GM12878 (cell line): ENCODE measurements at regions not wholly inside any gene's neighbourhood (a gene's known extent, or its start where the extent isn't known, plus 50 kb on each side); places are given as distances from the start of the nearest gene placed in this dataset.

Experiments used
- ATAC-seq: fragments of 200-7000 bp; cut with Tn5 transposase; 3 replicates; pipeline ENCODE4 v1.9.1; 2020; ENCODE audit warnings: mild to moderate bottlenecking, moderate library complexity
- BruUV-seq: library from RNA; stranded (reverse); fragments of 400-500 nt; replicated peaks from 2 replicates; lab custom pipeline; 2021; lab: Mats Ljungman, UMichigan
- CTCF ChIA-PET: fragments of 300-600 bp; sonication (Branson Sonifier 250); formaldehyde crosslinking; extraction: SDS; loops from one replicate; lab custom pipeline; 2021; ENCODE audit warnings: inconsistent platforms; lab: Yijun Ruan, JAX
- POLR2A ChIA-PET: fragments of 350-600 bp; formaldehyde crosslinking; extraction: SDS; loops from one replicate; lab custom pipeline; 2021; ENCODE audit warnings: inconsistent platforms; lab: Charles Lee
- RAD21 ChIA-PET: fragments of 300-600 bp; sonication (Branson Sonifier 250); formaldehyde crosslinking; loops from one replicate; lab custom pipeline; 2023; ENCODE audit warnings: antibody characterized with exemption; ENCODE audit not compliant: unreplicated experiment; lab: Charles Lee
- SMC1A ChIA-PET: fragments of 300-600 bp; sonication (Branson Sonifier 250); formaldehyde crosslinking; loops from one replicate; lab custom pipeline; 2023; ENCODE audit not compliant: unreplicated experiment, uncharacterized antibody; lab: Charles Lee
- DNase-seq: peaks from one replicate; pipeline ENCODE4 v3.0.0-alpha.2; 2011; ENCODE audit warnings: low read depth, low spot score
- FAIRE-seq: peaks from 3 replicates; lab custom pipeline; 2011; peaks lifted over from hg19 to GRCh38; lab: Jason Lieb, UNC
- H2AFZ ChIP-seq: 2 replicates; pipeline ENCODE4 v1.6.0; 2011; ENCODE audit warnings: low read depth, low read length, control low read depth; ENCODE audit not compliant: control insufficient read depth
- H3K27ac ChIP-seq: 2 replicates; pipeline ENCODE4 v1.5.1; 2011; ENCODE audit warnings: control low read depth; ENCODE audit not compliant: control insufficient read depth, insufficient read depth
- H3K27me3 ChIP-seq, 2 experiments: replicated peaks in 1 of 2; 2 replicates each; pipeline versions ENCODE4 v1.6.0 to v1.6.1; 2011; ENCODE audit warnings: low read length in 1 of 2; ENCODE audit not compliant: control insufficient read depth in 2 of 2, insufficient read depth in 2 of 2
- H3K36me3 ChIP-seq, 2 experiments: 2 replicates each; pipeline ENCODE4 v1.5.1; 2011; ENCODE audit warnings: low read length in 1 of 2; ENCODE audit not compliant: control insufficient read depth in 2 of 2, insufficient read depth in 2 of 2
- H3K4me1 ChIP-seq: 2 replicates; pipeline ENCODE4 v1.6.1; 2011; ENCODE audit warnings: mild to moderate bottlenecking, low read length, moderate library complexity, mixed read lengths; ENCODE audit not compliant: control insufficient read depth, insufficient read depth
- H3K4me2 ChIP-seq: 2 replicates; pipeline ENCODE4 v1.6.0; 2011; ENCODE audit warnings: control low read depth; ENCODE audit not compliant: control insufficient read depth, insufficient read depth
- H3K4me3 ChIP-seq: fragments of 200-600 bp; sonication (generic); 2 replicates; pipeline ENCODE4 v1.5.1; 2016
- H3K79me2 ChIP-seq: 2 replicates; pipeline ENCODE4 v1.6.0; 2011; ENCODE audit warnings: low read length; ENCODE audit not compliant: control insufficient read depth, insufficient read depth
- H3K9ac ChIP-seq: 2 replicates; pipeline ENCODE4 v1.8.0; 2011; ENCODE audit warnings: low read length, control low read depth, mixed read lengths; ENCODE audit not compliant: control insufficient read depth, insufficient read depth
- H3K9me3 ChIP-seq: replicated peaks from 3 replicates; pipeline ENCODE4 v1.5.1; 2011; ENCODE audit warnings: mild to moderate bottlenecking, low read length; ENCODE audit not compliant: control insufficient read depth, insufficient read depth
- H4K20me1 ChIP-seq: 2 replicates; pipeline ENCODE4 v1.6.0; 2011; ENCODE audit not compliant: control insufficient read depth, insufficient read depth
- BMI1 ChIP-seq: fragments of 450-650 bp; IDR thresholded peaks from 2 replicates; pipeline ENCODE4 v1.6.1; 2016; ENCODE audit warnings: mild to moderate bottlenecking, moderate library complexity, borderline replicate concordance
- ELK1 ChIP-seq: IDR thresholded peaks from 2 replicates; pipeline ENCODE4 v1.6.1; 2012; ENCODE audit warnings: low read depth, low read length, improper control_type of control experiment
- GABPA ChIP-seq: IDR thresholded peaks from 2 replicates; pipeline ENCODE4 v1.6.1; 2014; ENCODE audit warnings: antibody characterized with exemption, low read depth, mild to moderate bottlenecking, inconsistent platforms
- JUNB ChIP-seq: IDR thresholded peaks from 2 replicates; pipeline ENCODE4 v1.6.1; 2016; ENCODE audit warnings: antibody characterized with exemption, mild to moderate bottlenecking
- KDM1A ChIP-seq: fragments of 200-600 bp; sonication (generic); IDR thresholded peaks from 2 replicates; pipeline ENCODE4 v1.6.1; 2016; ENCODE audit warnings: borderline replicate concordance
- NFIC ChIP-seq: IDR thresholded peaks from 2 replicates; pipeline ENCODE4 v1.6.1; 2012; ENCODE audit warnings: low read depth, mild to moderate bottlenecking, inconsistent platforms, low read length, moderate library complexity
- PAX5 ChIP-seq: IDR thresholded peaks from 2 replicates; pipeline ENCODE4 v1.6.1; 2011; ENCODE audit warnings: low read depth, low read length, borderline replicate concordance
- RELB ChIP-seq: fragments of 450-650 bp; IDR thresholded peaks from 2 replicates; pipeline ENCODE4 v1.6.1; 2017; ENCODE audit warnings: low read depth, mild to moderate bottlenecking, moderate library complexity
- RUNX3 ChIP-seq: IDR thresholded peaks from 2 replicates; pipeline ENCODE4 v1.6.1; 2012; ENCODE audit warnings: low read length, inconsistent platforms
- SUPT20H ChIP-seq: IDR thresholded peaks from 2 replicates; pipeline ENCODE4 v1.6.1; 2011; ENCODE audit warnings: low read depth, mild to moderate bottlenecking, low read length, moderate library complexity, borderline replicate concordance; ENCODE audit not compliant: control insufficient read depth
- USF1 ChIP-seq: IDR thresholded peaks from 2 replicates; pipeline ENCODE4 v1.6.1; 2011; ENCODE audit warnings: borderline replicate concordance, low read depth, mild to moderate bottlenecking, moderate library complexity, mixed read lengths, low read length; ENCODE audit not compliant: insufficient read depth; ENCODE audit errors: extremely low read length
- WRNIP1 ChIP-seq: IDR thresholded peaks from 2 replicates; pipeline ENCODE4 v1.6.1; 2011; ENCODE audit warnings: low read depth, low read length, improper control_type of control experiment, borderline replicate concordance
- WGBS: methylation state at CpG from one replicate; pipeline ENCODE4 v1.1.6; 2016; ENCODE audit warnings: low lambda C conversion rate; ENCODE audit not compliant: insufficient replicate concordance, insufficient coverage; ENCODE audit errors: missing lambda C conversion rate; 5-methylcytosine and 5-hydroxymethylcytosine counted together
- in situ Hi-C: fragments of 300-500 bp; cut with MboI; formaldehyde crosslinking; loops from 9 replicates; pipeline ENCODE4 v1.14.3; 2018; ENCODE audit warnings: mixed read lengths
- intact Hi-C: fragments of 100-400 bp; cut with micrococcal nuclease; formaldehyde crosslinking; loops from one replicate; pipeline ENCODE4 v1.14.2; 2022; ENCODE audit not compliant: unreplicated experiment

- FAIRE-seq (no peak), ATAC-seq (peak; percentile 9; the same call in 1 of the 3 replicates), DNase-seq (no peak)
- Histone ChIP-seq H3K9me3 (peaks cover 1% of the 10 kb centered on the region; the same call in 2 of the 3 replicates), H3K4me1 (peaks cover 27% of the 10 kb centered on the region), H3K9ac (no peak overlapping the region), H4K20me1 (no peaks in the 10 kb centered on the region), H3K27ac (no peak overlapping the region), H3K36me3 (no peaks in the 10 kb centered on the region), H3K4me3 (no peak overlapping the region), H3K27me3 (no peaks in the 10 kb centered on the region), H3K79me2 (no peaks in the 10 kb centered on the region), H2AFZ (no peak overlapping the region; the same call in 1 of the 2 replicates), H3K4me2 (peak overlapping the region; percentile 31; the same call in 1 of the 2 replicates)
- BruUV-seq = no TSS peak
- CTCF ChIA-PET = no interaction called here
- SMC1A ChIA-PET = no interaction called here
- intact Hi-C loops (no loop called here), in situ Hi-C loops (no loop called here)
- POLR2A ChIA-PET = no interaction called here
- WGBS = 69% methylated on average over 43 of the region's 45 CpGs
- RAD21 ChIA-PET = interaction anchor here (1.5 kb wide), 1 partner anchor 252 kb away, joined by 3 read pairs; no protein-coding TSS in a partner anchor
- no peak for TF ChIP-seq ELK1
- TF ChIP-seq PAX5 = 0 out of 2 replicates have a peak, but pooled peaks have one; percentile 4
Observed at GRCh38 chr18:79626905-79627749, 52.5 kb upstream of the CTDP1 start.

GRCh38 chr18:79627750-79628294, 51.8 kb upstream of the CTDP1 start:
- Histone ChIP-seq H3K36me3 (no peaks in the 10 kb centered on the region), H3K4me2 (no peak overlapping the region), H3K27ac (no peak overlapping the region), H4K20me1 (no peaks in the 10 kb centered on the region), H3K27me3 (no peaks in the 10 kb centered on the region), H3K4me1 (peaks cover 27% of the 10 kb centered on the region), H3K79me2 (no peaks in the 10 kb centered on the region), H3K9ac (no peak overlapping the region), H3K4me3 (no peak overlapping the region), H2AFZ (no peak overlapping the region), H3K9me3 (peaks cover 1% of the 10 kb centered on the region; the same call in 2 of the 3 replicates)
- ChIA-PET SMC1A (no interaction called here), CTCF (no interaction called here), POLR2A (interaction anchor here (0.6 kb wide), 1 partner anchor 165 kb away, joined by 3 read pairs; no protein-coding TSS in a partner anchor), RAD21 (no interaction called here)
- no peak for ATAC-seq
- no peak for FAIRE-seq
- intact Hi-C loops (no loop called here), in situ Hi-C loops (no loop called here)
- no TSS peak for BruUV-seq
- no peak for DNase-seq
- 68% methylated on average over 17 of the region's 19 CpGs for WGBS
- TF ChIP-seq BMI1 (no peak), JUNB (no peak), GABPA (no peak), WRNIP1 (no peak), USF1 (no peak), KDM1A (no peak), SUPT20H (no peak), RELB (no peak), NFIC (no peak), RUNX3 (no peak)
